Nephron progenitor cell (in vitro differentiated cells): ENCODE measurements at regions not wholly inside any gene's neighbourhood (a gene's known extent, or its start where the extent isn't known, plus 50 kb on each side); places are given as distances from the start of the nearest gene placed in this dataset.

Experiments
- DNase-seq: peaks from one replicate; pipeline ENCODE4 v3.0.0; 2021
- H3K27ac Mint-ChIP-seq: 2 replicates; pipeline ENCODE4 v1.8.0; 2021; ENCODE audit warnings: mild to moderate bottlenecking, moderate library complexity, mixed read lengths
- H3K27me3 Mint-ChIP-seq: 2 replicates; pipeline ENCODE4 v1.8.0; 2021; ENCODE audit warnings: mild to moderate bottlenecking, low read depth, mixed read lengths; ENCODE audit not compliant: poor library complexity
- H3K36me3 Mint-ChIP-seq: 2 replicates; pipeline ENCODE4 v1.8.0; 2021; ENCODE audit warnings: low read depth, mixed read lengths
- H3K4me1 Mint-ChIP-seq: 2 replicates; pipeline ENCODE4 v1.8.0; 2021; ENCODE audit warnings: mixed read lengths
- H3K4me3 Mint-ChIP-seq: 2 replicates; pipeline ENCODE4 v1.8.0; 2021; ENCODE audit warnings: mild to moderate bottlenecking, moderate library complexity, mixed read lengths
- H3K9me3 Mint-ChIP-seq: 2 replicates; pipeline ENCODE4 v1.8.0; 2021; ENCODE audit warnings: mild to moderate bottlenecking, moderate library complexity, mixed read lengths
- CTCF ChIP-seq: fragments of 200-600 bp; sonication (generic); IDR thresholded peaks from 2 replicates; pipeline ENCODE4 v1.5.0; 2021; ENCODE audit warnings: antibody characterized with exemption

GRCh38 chr3:40845916-40846315, 321.2 kb downstream of the ZNF621 start:
- Mint-ChIP-seq H3K4me1 (peaks cover 13% of the 10 kb centered on the region), H3K36me3 (peaks cover 4% of the 10 kb centered on the region), H3K27me3 (no peaks in the 10 kb centered on the region), H3K9me3 (peaks cover 11% of the 10 kb centered on the region), H3K27ac (no peak overlapping the region), H3K4me3 (no peak overlapping the region)
- TF ChIP-seq CTCF, result no peak
- DNase-seq, result no peak

GRCh38 chr3:40846451-40846850, 321.7 kb downstream of the ZNF621 start:
- H3K4me3 Mint-ChIP-seq, result no peak overlapping the region

GRCh38 chr3:40847551-40847992, 322.8 kb downstream of the ZNF621 start:
- H3K4me3 Mint-ChIP-seq, result no peak overlapping the region
- no peak overlapping the region for H3K27ac Mint-ChIP-seq
- DNase-seq, result no peak

More at GRCh38 chr3:40846451-40846850, 321.7 kb downstream of the ZNF621 start:
- Mint-ChIP-seq H3K36me3 (peaks cover 4% of the 10 kb centered on the region), H3K27ac (no peak overlapping the region), H3K27me3 (no peaks in the 10 kb centered on the region), H3K4me1 (peaks cover 13% of the 10 kb centered on the region), H3K9me3 (peaks cover 11% of the 10 kb centered on the region)
- DNase-seq, result no peak
- no peak for TF ChIP-seq CTCF

GRCh38 chr3:40848421-40848820, 323.7 kb downstream of the ZNF621 start:
- H3K9me3 Mint-ChIP-seq, result peaks cover 11% of the 10 kb centered on the region
- peaks cover 13% of the 10 kb centered on the region for H3K4me1 Mint-ChIP-seq
- no peak overlapping the region for H3K27ac Mint-ChIP-seq
- no peaks in the 10 kb centered on the region for H3K27me3 Mint-ChIP-seq
- DNase-seq, result no peak
- H3K4me3 Mint-ChIP-seq, result no peak overlapping the region
- H3K36me3 Mint-ChIP-seq, result peaks cover 4% of the 10 kb centered on the region
- no peak for TF ChIP-seq CTCF

More at GRCh38 chr3:40847551-40847992, 322.8 kb downstream of the ZNF621 start:
- Mint-ChIP-seq H3K36me3 (peaks cover 4% of the 10 kb centered on the region), H3K27me3 (no peaks in the 10 kb centered on the region), H3K9me3 (peaks cover 11% of the 10 kb centered on the region), H3K4me1 (peaks cover 13% of the 10 kb centered on the region)
- TF ChIP-seq CTCF, result no peak

GRCh38 chr3:40850861-40851260, 326.1 kb downstream of the ZNF621 start:
- Mint-ChIP-seq H3K9me3 (peaks cover 6% of the 10 kb centered on the region), H3K36me3 (peaks cover 2% of the 10 kb centered on the region), H3K27me3 (no peaks in the 10 kb centered on the region), H3K4me1 (no peaks in the 10 kb centered on the region), H3K4me3 (no peak overlapping the region), H3K27ac (no peak overlapping the region)
- no peak for TF ChIP-seq CTCF
- no peak for DNase-seq

GRCh38 chr3:40851836-40852235, 327.1 kb downstream of the ZNF621 start:
- H3K27me3 Mint-ChIP-seq, result no peaks in the 10 kb centered on the region
- H3K9me3 Mint-ChIP-seq, result no peaks in the 10 kb centered on the region
- H3K4me3 Mint-ChIP-seq, result no peak overlapping the region
- no peak overlapping the region for H3K27ac Mint-ChIP-seq
- TF ChIP-seq CTCF, result no peak
- no peaks in the 10 kb centered on the region for H3K36me3 Mint-ChIP-seq
- H3K4me1 Mint-ChIP-seq, result no peaks in the 10 kb centered on the region
- DNase-seq, result no peak
